ENCODE measurements at regions not wholly inside any gene's neighbourhood (a gene's known extent, or its start where the extent isn't known, plus 50 kb on each side); places are given as distances from the start of the nearest gene placed in this dataset.

GRCh38 chr1:191495040-191495439 lies 663.2 kb upstream of the RGS18 start:
- no peaks in the 10 kb centered on the region for H3K27me3 Mint-ChIP-seq (ENCODE audit: low read depth)
- H3K18ac ChIP-seq (ENCODE audit: insufficient read length, low read depth, low read length): no peak overlapping the region
- H3K9me3 Mint-ChIP-seq: no peaks in the 10 kb centered on the region
- H4K91ac ChIP-seq (ENCODE audit: insufficient read length, low read depth, low read length): no peak overlapping the region
- no peak overlapping the region for H2AFZ ChIP-seq (ENCODE audit: low read length)
- TF ChIP-seq CTCF (conservative IDR thresholded peaks at IDR 0.05): no peak
- no peak overlapping the region for H3K27ac Mint-ChIP-seq
- H2BK15ac ChIP-seq (ENCODE audit: low read depth, low read length): no peak overlapping the region
- no peak overlapping the region for H4K8ac ChIP-seq (replicated peaks; ENCODE audit: insufficient read length, low read depth, low read length)
- no peak overlapping the region for H3K4ac ChIP-seq (ENCODE audit: low read depth, low read length)
- no peak overlapping the region for H3K4me3 Mint-ChIP-seq
- H2AK5ac ChIP-seq (ENCODE audit: insufficient read length, low read length): no peak overlapping the region
- H2BK120ac ChIP-seq (ENCODE audit: low read depth, low read length, poor library complexity, severe bottlenecking): no peak overlapping the region
- H3K79me1 ChIP-seq (ENCODE audit: insufficient read depth, low read depth, low read length, poor library complexity, severe bottlenecking): no peaks in the 10 kb centered on the region
- no peak overlapping the region for H3K23ac ChIP-seq (ENCODE audit: insufficient read length, low read depth, low read length)
- no peaks in the 10 kb centered on the region for H3K4me1 Mint-ChIP-seq
- H3K79me2 ChIP-seq (ENCODE audit: insufficient read depth, low read length): no peaks in the 10 kb centered on the region
- no peak overlapping the region for H3K27ac ChIP-seq (ENCODE audit: insufficient read length, low read depth, low read length)
- H3K4me1 ChIP-seq (ENCODE audit: insufficient read depth, low read length): no peaks in the 10 kb centered on the region
- H3K27me3 ChIP-seq (ENCODE audit: insufficient read depth, low read length): no peaks in the 10 kb centered on the region
- WGBS (ENCODE audit: extremely low coverage, insufficient read length, low lambda C conversion rate): no CpG with 5 or more reads among the region's 2 CpGs
- no peaks in the 10 kb centered on the region for H3K9me3 ChIP-seq (ENCODE audit: control insufficient read depth, low read depth, low read length)
- no peak overlapping the region for H3K14ac ChIP-seq (ENCODE audit: insufficient read depth, low read length)
- no peak overlapping the region for H2BK5ac ChIP-seq (ENCODE audit: insufficient read length, low read length)
- no peaks in the 10 kb centered on the region for H4K20me1 ChIP-seq (ENCODE audit: control insufficient read depth, insufficient read depth, insufficient read length)
- no peak overlapping the region for H3K9ac ChIP-seq (ENCODE audit: extremely low read depth, insufficient read length, low read length)
- H3T11ph ChIP-seq (ENCODE audit: low read length): no peak overlapping the region
- H3K23me2 ChIP-seq (ENCODE audit: insufficient read length, low read depth, low read length, poor library complexity, severe bottlenecking): no peaks in the 10 kb centered on the region
- no peak overlapping the region for H2BK20ac ChIP-seq (ENCODE audit: low read depth, low read length, poor library complexity, severe bottlenecking)
- DNase-seq: no peak
- no peak overlapping the region for H4K5ac ChIP-seq (ENCODE audit: insufficient read length, low read depth, low read length)
- no peaks in the 10 kb centered on the region for H3K36me3 Mint-ChIP-seq (ENCODE audit: insufficient read depth in 1 of 3, low read depth in 3 of 3)
- H3K4me2 ChIP-seq (ENCODE audit: insufficient read depth, insufficient read length, low read length): no peak overlapping the region
- H2BK12ac ChIP-seq (ENCODE audit: insufficient read length, low read depth, low read length): no peak overlapping the region
- no peak overlapping the region for H3K56ac ChIP-seq (ENCODE audit: insufficient read length, low read depth, low read length)
